ENCODE measurements at regions not wholly inside any gene's neighbourhood (a gene's known extent, or its start where the extent isn't known, plus 50 kb on each side); places are given as distances from the start of the nearest gene placed in this dataset.

- no peak for DNase-seq (ENCODE audit: low read depth in 1 of 2, low spot score in 2 of 2)
- H2AK5ac ChIP-seq (ENCODE audit: low read depth, low read length) = no peak overlapping the region
Observed at GRCh38 chr19:29475469-29475868, 50.3 kb upstream of the VSTM2B start.

More at GRCh38 chr19:29475469-29475868, 50.3 kb upstream of the VSTM2B start:
- Histone ChIP-seq H3K14ac (ENCODE audit: insufficient read length) (no peak overlapping the region), H3K4me2 (ENCODE audit: insufficient read depth in 1 of 2, low read depth in 2 of 2, low read length in 2 of 2) (no peak overlapping the region), H3K36me3 (ENCODE audit: control insufficient read depth in 2 of 4, insufficient read depth in 4 of 4, low read length in 3 of 4) (no peaks in the 10 kb centered on the region), H3K79me1 (ENCODE audit: low read depth, low read length) (no peaks in the 10 kb centered on the region), H2BK15ac (ENCODE audit: low read length) (no peak overlapping the region), H4K8ac (ENCODE audit: extremely low read depth, insufficient read depth, low read length) (no peak overlapping the region), H2AFZ (ENCODE audit: low read length) (no peak overlapping the region), H4K20me1 (replicated peaks in 1 of 2; ENCODE audit: control insufficient read depth in 1 of 2, insufficient read depth in 2 of 2, low read length in 2 of 2) (no peaks in the 10 kb centered on the region), H4K5ac (ENCODE audit: insufficient read length, low read depth, low read length) (no peak overlapping the region), H3K79me2 (ENCODE audit: control insufficient read depth in 1 of 2, insufficient read depth in 2 of 2, low read length in 2 of 2) (no peaks in the 10 kb centered on the region), H3K56ac (replicated peaks; ENCODE audit: insufficient read length, low read depth, low read length) (no peak overlapping the region), H3K23ac (ENCODE audit: insufficient read length) (no peak overlapping the region), H2BK120ac (replicated peaks; ENCODE audit: low read depth, low read length) (no peak overlapping the region), H2BK5ac (ENCODE audit: low read depth, low read length) (no peak overlapping the region), H3K9me3 (ENCODE audit: insufficient read depth in 2 of 2, low read depth in 1 of 2, low read length in 1 of 2) (peaks cover 0 to under 1% of the 10 kb centered on the region in 2 experiments; a peak in 2 of 4 replicates), H3K9ac (replicated peaks in 1 of 4; ENCODE audit: extremely low read depth in 1 of 4, low read depth in 3 of 4, low read length in 3 of 4) (no peak overlapping the region), H3K4me1 (replicated peaks in 1 of 4; ENCODE audit: control insufficient read depth in 3 of 4, insufficient read depth in 4 of 4, low read length in 3 of 4) (peaks cover 0 to 4% (median 3%) of the 10 kb centered on the region in 4 experiments; a peak in 2 of 7 replicates), H3K4me3 (ENCODE audit: extremely low read depth in 1 of 4, insufficient read depth in 2 of 4, low read depth in 3 of 4, low read length in 4 of 4) (no peak overlapping the region), H3K18ac (ENCODE audit: extremely low read depth, low read length) (no peak overlapping the region), H4K91ac (replicated peaks; ENCODE audit: insufficient read length, low read length) (no peak overlapping the region), H2BK20ac (ENCODE audit: low read length) (no peak overlapping the region), H3K27ac (ENCODE audit: low read depth, low read length) (no peak overlapping the region), H2BK12ac (ENCODE audit: low read depth, low read length) (no peak overlapping the region), H3K23me2 (ENCODE audit: low read depth, low read length) (no peaks in the 10 kb centered on the region), H3K27me3 (replicated peaks in 1 of 4; ENCODE audit: control insufficient read depth in 3 of 4, extremely low read depth in 1 of 4, insufficient read depth in 3 of 4, low read length in 3 of 4) (no peaks in the 10 kb centered on the region; a peak in 1 of 7 replicates), H3K4ac (replicated peaks; ENCODE audit: insufficient read length, low read depth, low read length) (no peak overlapping the region)
- TF ChIP-seq TBP (IDR thresholded peaks at IDR 0.05; ENCODE audit: low read depth, low read length) (no peak), SIRT6 (IDR thresholded peaks at IDR 0.05; ENCODE audit: low read length) (no peak), FOSL1 (IDR thresholded peaks at IDR 0.05; ENCODE audit: insufficient read depth, low read depth, low read length) (no peak)
- no peak for FAIRE-seq
- WGBS, 2 experiments (ENCODE audit: extremely low coverage in 1 of 2, insufficient coverage in 1 of 2, insufficient read length in 1 of 2, insufficient replicate concordance in 2 of 2, low coverage in 1 of 2, low lambda C conversion rate in 2 of 2, missing lambda C conversion rate in 1 of 2) = 90% methylated on average over 12 of the region's 12 CpGs; no CpG with 5 or more reads in 1 of the 2 experiments
- ChIA-PET CTCF (ENCODE audit: partially characterized antibody) (interaction anchor here (1.0 to 1.5 kb wide), 2 partner anchors 10 to 16 kb away, joined by 3 to 4 read pairs; no protein-coding TSS in a partner anchor), POLR2A (ENCODE audit: partially characterized antibody) (no interaction called here)
